Hepatocyte (in vitro differentiated cells): ENCODE measurements at regions not wholly inside any gene's neighbourhood (a gene's known extent, or its start where the extent isn't known, plus 50 kb on each side); places are given as distances from the start of the nearest gene placed in this dataset.

Source experiments
- DNase-seq: peaks from one replicate; pipeline ENCODE4 v3.0.0-alpha.2; 2016; ENCODE audit warnings: low spot score
- H2AFZ ChIP-seq: fragments of 200-600 bp; sonication (generic); 2 replicates; pipeline ENCODE4 v1.6.0; 2016; ENCODE audit warnings: antibody characterized with exemption, mild to moderate bottlenecking
- H3K27ac ChIP-seq: fragments of 200-600 bp; sonication (generic); 2 replicates; pipeline ENCODE4 v1.5.1; 2016; ENCODE audit warnings: mild to moderate bottlenecking
- H3K27me3 ChIP-seq: fragments of 200-600 bp; sonication (generic); 2 replicates; pipeline ENCODE4 v1.6.1; 2016
- H3K36me3 ChIP-seq: fragments of 200-600 bp; sonication (generic); replicated peaks from 2 replicates; pipeline ENCODE4 v1.5.1; 2016; ENCODE audit warnings: low read depth; ENCODE audit not compliant: insufficient read depth
- H3K4me1 ChIP-seq: fragments of 200-600 bp; sonication (generic); 2 replicates; pipeline ENCODE4 v1.5.1; 2016; ENCODE audit warnings: mild to moderate bottlenecking, moderate library complexity; ENCODE audit not compliant: insufficient read depth
- H3K4me2 ChIP-seq: fragments of 200-600 bp; sonication (generic); 2 replicates; pipeline ENCODE4 v1.6.0; 2016
- H3K4me3 ChIP-seq: fragments of 200-600 bp; sonication (generic); 2 replicates; pipeline ENCODE4 v1.5.1; 2016; ENCODE audit warnings: mild to moderate bottlenecking
- H3K79me2 ChIP-seq: fragments of 200-600 bp; sonication (generic); 2 replicates; pipeline ENCODE4 v1.6.0; 2017; ENCODE audit warnings: mild to moderate bottlenecking
- H3K9me2 ChIP-seq: fragments of 200-600 bp; sonication (generic); replicated peaks from 2 replicates; pipeline ENCODE4 v1.6.0; 2017; ENCODE audit warnings: mild to moderate bottlenecking; ENCODE audit not compliant: insufficient read depth
- H3K9me3 ChIP-seq: fragments of 200-600 bp; sonication (generic); 2 replicates; pipeline ENCODE4 v1.5.1; 2016; ENCODE audit warnings: low read depth, mild to moderate bottlenecking
- H4K20me1 ChIP-seq: fragments of 200-600 bp; sonication (generic); 2 replicates; pipeline ENCODE4 v1.6.0; 2016; ENCODE audit warnings: mild to moderate bottlenecking; ENCODE audit not compliant: insufficient read depth, poor library complexity, severe bottlenecking
- EZH2 ChIP-seq: fragments of 200-600 bp; sonication (generic); IDR thresholded peaks from 2 replicates; pipeline ENCODE4 v1.6.1; 2016; ENCODE audit warnings: antibody characterized with exemption, mild to moderate bottlenecking, borderline replicate concordance
- EZH2phosphoT487 ChIP-seq: fragments of 200-600 bp; sonication (generic); IDR thresholded peaks from one replicate; pipeline ENCODE4 v1.6.1; 2018; ENCODE audit warnings: antibody characterized with exemption, mild to moderate bottlenecking, low read depth, moderate library complexity; ENCODE audit not compliant: unreplicated experiment, severe bottlenecking
- WGBS: methylation state at CpG from one replicate; pipeline ENCODE4 v1.1.6; 2016; ENCODE audit warnings: low lambda C conversion rate; ENCODE audit errors: missing lambda C conversion rate; 5-methylcytosine and 5-hydroxymethylcytosine counted together
- TF ChIP-seq, protein P1 (sequence below): fragments of 200-600 bp; sonication (generic); IDR thresholded peaks from 2 replicates; pipeline ENCODE4 v1.5.1; 2016; ENCODE audit warnings: antibody characterized with exemption, mild to moderate bottlenecking; ENCODE audit not compliant: poor library complexity

DNA sequence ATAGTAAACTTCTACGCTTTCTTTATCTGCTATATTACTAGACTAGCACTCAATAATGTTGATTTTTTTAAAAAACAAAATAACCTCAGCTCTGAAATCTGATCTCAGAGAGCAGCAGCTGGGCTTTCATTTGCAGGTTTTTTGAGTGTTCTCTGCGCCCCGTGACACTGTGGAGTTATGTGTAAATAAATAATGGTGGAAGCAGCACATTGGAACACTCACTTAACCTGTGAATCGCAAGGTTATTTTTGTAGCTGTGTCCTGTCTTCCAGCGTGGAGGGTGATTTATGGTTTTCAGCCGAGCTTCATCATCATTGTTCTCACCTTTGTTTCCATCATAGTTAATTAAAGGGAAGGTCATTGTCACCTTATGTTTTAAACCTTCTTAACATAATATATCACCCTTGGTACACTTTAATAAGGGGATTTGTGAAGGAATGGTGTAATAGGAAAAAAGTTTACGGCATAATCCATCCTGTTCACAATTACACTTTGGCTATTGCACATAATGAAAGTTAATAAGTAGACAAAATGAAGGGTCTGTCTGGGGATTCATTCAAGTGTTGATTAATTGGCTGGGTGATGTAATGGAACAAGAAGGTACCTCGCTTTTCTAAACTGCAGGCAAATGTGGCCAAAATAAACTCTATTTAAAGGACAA lies 493.3 kb upstream of the ADAMTS16 start:
- WGBS, result 69% methylated on average over 8 of the region's 8 CpGs
- no peaks in the 10 kb centered on the region for H3K27me3 ChIP-seq
- no peak for DNase-seq
- H3K79me2 ChIP-seq, result no peaks in the 10 kb centered on the region
- TF ChIP-seq EZH2phosphoT487 (no peak), EZH2 (no peak)
- TF ChIP-seq, protein P1, sequence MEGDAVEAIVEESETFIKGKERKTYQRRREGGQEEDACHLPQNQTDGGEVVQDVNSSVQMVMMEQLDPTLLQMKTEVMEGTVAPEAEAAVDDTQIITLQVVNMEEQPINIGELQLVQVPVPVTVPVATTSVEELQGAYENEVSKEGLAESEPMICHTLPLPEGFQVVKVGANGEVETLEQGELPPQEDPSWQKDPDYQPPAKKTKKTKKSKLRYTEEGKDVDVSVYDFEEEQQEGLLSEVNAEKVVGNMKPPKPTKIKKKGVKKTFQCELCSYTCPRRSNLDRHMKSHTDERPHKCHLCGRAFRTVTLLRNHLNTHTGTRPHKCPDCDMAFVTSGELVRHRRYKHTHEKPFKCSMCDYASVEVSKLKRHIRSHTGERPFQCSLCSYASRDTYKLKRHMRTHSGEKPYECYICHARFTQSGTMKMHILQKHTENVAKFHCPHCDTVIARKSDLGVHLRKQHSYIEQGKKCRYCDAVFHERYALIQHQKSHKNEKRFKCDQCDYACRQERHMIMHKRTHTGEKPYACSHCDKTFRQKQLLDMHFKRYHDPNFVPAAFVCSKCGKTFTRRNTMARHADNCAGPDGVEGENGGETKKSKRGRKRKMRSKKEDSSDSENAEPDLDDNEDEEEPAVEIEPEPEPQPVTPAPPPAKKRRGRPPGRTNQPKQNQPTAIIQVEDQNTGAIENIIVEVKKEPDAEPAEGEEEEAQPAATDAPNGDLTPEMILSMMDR, result no peak
- H3K4me3 ChIP-seq, result no peak overlapping the region
- no peaks in the 10 kb centered on the region for H3K4me1 ChIP-seq
- no peaks in the 10 kb centered on the region for H3K36me3 ChIP-seq
- H3K9me3 ChIP-seq, result no peaks in the 10 kb centered on the region
- no peak overlapping the region for H3K4me2 ChIP-seq
- no peak overlapping the region for H3K27ac ChIP-seq
- no peaks in the 10 kb centered on the region for H4K20me1 ChIP-seq
- no peaks in the 10 kb centered on the region for H3K9me2 ChIP-seq
- H2AFZ ChIP-seq, result no peak overlapping the region

DNA sequence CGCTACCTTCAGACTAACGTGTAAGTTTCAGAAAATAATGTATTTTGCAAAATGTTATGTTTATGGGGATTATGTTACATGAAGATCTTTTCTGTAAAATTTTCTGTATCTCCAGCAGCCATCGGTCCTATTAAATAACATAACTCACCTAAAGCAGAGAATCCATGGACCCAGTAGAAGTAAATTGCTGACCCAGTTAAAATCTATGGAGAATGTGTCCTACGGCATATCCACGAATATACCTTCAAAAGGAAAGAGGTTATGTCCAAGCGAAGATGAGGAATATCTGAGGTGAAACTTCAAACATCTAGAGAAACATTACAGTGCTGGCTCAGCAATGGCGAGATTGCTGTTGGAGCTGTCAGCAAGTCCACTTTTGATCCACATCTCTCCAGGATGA lies 492.2 kb upstream of the ADAMTS16 start:
- WGBS, result 94% methylated on average over 7 of the region's 7 CpGs

DNA sequence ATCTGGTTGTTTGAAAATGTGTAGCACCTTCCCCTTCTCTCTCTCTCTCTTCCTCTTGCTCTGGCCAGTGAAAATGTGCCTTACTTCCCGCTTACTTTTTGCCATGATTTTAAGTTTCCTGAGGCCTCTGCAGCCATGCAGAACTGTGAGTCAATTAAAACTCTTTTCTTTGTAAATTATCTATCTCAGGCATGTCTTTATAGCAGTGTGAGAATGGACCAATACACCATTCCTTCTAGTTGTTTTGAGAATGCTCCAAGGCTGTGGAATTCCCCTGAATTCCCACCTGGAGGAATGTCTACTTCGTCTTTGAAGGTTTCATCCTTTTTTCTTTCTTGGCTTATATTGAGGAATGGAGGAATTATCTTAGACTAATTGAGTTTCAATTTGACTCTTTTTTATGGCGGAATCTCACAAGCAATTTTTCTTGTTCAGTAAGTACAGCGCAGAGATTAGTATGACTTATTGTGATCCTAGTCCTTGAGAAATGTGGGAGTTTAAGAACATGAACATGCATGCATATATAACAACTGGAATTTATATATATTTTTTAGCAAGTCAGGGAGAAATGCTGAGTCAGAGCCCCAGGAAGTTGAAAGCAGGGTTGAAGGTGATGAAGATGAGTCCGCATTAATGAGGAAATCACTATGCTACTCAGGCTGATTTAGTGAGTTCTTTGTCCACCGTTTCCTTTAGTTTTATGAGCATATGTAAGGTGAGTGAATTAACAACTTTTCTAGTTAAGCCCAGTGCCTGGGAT lies 488.1 kb upstream of the ADAMTS16 start:
- H3K27me3 ChIP-seq, result no peaks in the 10 kb centered on the region
- no peak overlapping the region for H2AFZ ChIP-seq
- 85% methylated on average over 6 of the region's 6 CpGs for WGBS
- no peaks in the 10 kb centered on the region for H4K20me1 ChIP-seq
- H3K27ac ChIP-seq, result no peak overlapping the region
- no peak for DNase-seq
- no peaks in the 10 kb centered on the region for H3K9me3 ChIP-seq
- no peak overlapping the region for H3K4me3 ChIP-seq
- no peaks in the 10 kb centered on the region for H3K36me3 ChIP-seq
- no peaks in the 10 kb centered on the region for H3K79me2 ChIP-seq
- no peaks in the 10 kb centered on the region for H3K9me2 ChIP-seq
- no peak overlapping the region for H3K4me2 ChIP-seq
- TF ChIP-seq, protein P1, result no peak
- no peak for TF ChIP-seq EZH2phosphoT487
- TF ChIP-seq EZH2, result no peak
- no peaks in the 10 kb centered on the region for H3K4me1 ChIP-seq

More for the DNA sequence above, 492.2 kb upstream of the ADAMTS16 start:
- Histone ChIP-seq H3K9me3 (no peaks in the 10 kb centered on the region), H3K27me3 (no peaks in the 10 kb centered on the region), H2AFZ (no peak overlapping the region), H3K79me2 (no peaks in the 10 kb centered on the region), H3K27ac (no peak overlapping the region), H4K20me1 (no peaks in the 10 kb centered on the region), H3K4me1 (no peaks in the 10 kb centered on the region), H3K4me3 (no peak overlapping the region), H3K36me3 (no peaks in the 10 kb centered on the region), H3K9me2 (no peaks in the 10 kb centered on the region), H3K4me2 (no peak overlapping the region)
- no peak for TF ChIP-seq EZH2phosphoT487
- TF ChIP-seq, protein P1, result no peak
- no peak for TF ChIP-seq EZH2
- DNase-seq, result no peak
